GM19025 (cell line): ENCODE measurements at regions not wholly inside any gene's neighbourhood (a gene's known extent, or its start where the extent isn't known, plus 50 kb on each side); places are given as distances from the start of the nearest gene placed in this dataset.

ENCODE experiments used
- ATAC-seq: cut with Tn5 transposase; IDR thresholded peaks from one replicate; pipeline ENCODE4 v1.9.1; 2021; ENCODE audit warnings: mild to moderate bottlenecking, low read depth, moderate library complexity; ENCODE audit not compliant: unreplicated experiment

GRCh38 chr1:116230712-116231111 lies 119.5 kb downstream of the MAB21L3 start:
- no peak for ATAC-seq

GRCh38 chr1:116231752-116232151 lies 120.6 kb downstream of the MAB21L3 start:
- ATAC-seq = no peak

- no peak for ATAC-seq
Observed at GRCh38 chr1:116232989-116233514, 121.9 kb downstream of the MAB21L3 start.

GRCh38 chr1:116234429-116234828 lies 123.2 kb downstream of the MAB21L3 start:
- no peak for ATAC-seq

DNA sequence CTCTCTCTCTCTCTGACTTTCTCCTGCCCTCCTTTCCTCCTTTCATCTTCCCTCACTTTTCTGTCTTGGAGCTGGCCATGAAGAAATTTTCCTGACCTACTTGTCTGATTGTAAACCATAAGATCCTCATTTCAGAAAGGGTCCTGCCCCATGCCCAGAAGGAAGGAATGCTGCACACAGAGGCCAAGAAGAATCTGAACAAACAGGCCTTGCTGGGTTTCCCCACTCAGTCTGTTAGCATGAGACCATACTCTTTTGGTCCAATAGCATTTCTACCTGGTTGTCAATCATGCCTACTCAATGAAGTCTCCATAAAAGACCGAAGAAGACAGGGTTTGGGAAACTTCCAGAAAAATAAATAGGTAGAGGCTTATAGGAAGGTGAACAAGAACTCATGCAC lies 128.7 kb downstream of the MAB21L3 start:
- ATAC-seq = no peak

GRCh38 chr1:116242741-116243140 lies 130.3 kb upstream of the ATP1A1 start:
- no peak for ATAC-seq

GRCh38 chr1:116243333-116244054 lies 129.6 kb upstream of the ATP1A1 start:
- ATAC-seq = no peak

DNA sequence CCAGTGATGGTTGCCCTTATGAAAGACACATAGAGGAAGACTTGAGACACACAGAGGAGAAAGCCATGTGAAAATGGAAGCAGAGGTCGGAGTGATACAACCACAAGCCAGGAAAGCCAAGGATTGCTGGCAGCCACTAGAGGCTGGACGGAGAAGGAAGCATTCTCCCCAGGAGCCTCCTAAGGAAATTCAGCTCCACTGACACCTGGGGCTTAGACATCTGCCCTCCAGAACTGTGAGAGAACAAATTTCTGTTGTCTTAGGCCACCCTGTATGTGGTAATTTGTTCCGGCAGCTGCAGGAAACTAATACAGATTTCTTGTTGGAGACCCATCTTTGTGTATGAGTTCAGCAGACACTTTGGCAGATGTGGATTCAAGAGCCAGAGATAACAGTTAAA lies 126.9 kb upstream of the ATP1A1 start:
- no peak for ATAC-seq

DNA sequence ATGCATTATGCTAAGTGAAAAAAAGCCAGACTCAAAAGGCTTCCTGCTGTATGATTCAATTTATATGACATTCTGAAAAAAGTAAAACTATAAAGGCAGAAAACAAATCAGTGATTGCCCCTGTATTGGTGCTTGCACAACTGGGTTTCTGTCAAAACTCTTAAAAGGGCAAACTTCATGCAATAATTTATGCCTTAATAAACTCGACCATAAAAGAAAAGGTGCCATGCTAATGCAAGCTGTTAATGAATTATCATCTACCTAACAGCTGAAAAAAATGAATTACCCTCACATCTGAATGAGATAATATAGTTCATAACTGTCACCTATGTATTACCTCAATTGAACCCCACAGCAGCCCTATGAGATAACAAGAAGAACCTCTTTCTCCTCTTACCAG lies 120.8 kb upstream of the ATP1A1 start:
- ATAC-seq = no peak

- no peak for ATAC-seq
Observed at GRCh38 chr1:116252785-116253184, 120.3 kb upstream of the ATP1A1 start.

- ATAC-seq = no peak
Observed at GRCh38 chr1:116253566-116254382, 119.3 kb upstream of the ATP1A1 start.

- ATAC-seq = no peak
Observed at GRCh38 chr1:116254776-116255175, 118.3 kb upstream of the ATP1A1 start.

DNA sequence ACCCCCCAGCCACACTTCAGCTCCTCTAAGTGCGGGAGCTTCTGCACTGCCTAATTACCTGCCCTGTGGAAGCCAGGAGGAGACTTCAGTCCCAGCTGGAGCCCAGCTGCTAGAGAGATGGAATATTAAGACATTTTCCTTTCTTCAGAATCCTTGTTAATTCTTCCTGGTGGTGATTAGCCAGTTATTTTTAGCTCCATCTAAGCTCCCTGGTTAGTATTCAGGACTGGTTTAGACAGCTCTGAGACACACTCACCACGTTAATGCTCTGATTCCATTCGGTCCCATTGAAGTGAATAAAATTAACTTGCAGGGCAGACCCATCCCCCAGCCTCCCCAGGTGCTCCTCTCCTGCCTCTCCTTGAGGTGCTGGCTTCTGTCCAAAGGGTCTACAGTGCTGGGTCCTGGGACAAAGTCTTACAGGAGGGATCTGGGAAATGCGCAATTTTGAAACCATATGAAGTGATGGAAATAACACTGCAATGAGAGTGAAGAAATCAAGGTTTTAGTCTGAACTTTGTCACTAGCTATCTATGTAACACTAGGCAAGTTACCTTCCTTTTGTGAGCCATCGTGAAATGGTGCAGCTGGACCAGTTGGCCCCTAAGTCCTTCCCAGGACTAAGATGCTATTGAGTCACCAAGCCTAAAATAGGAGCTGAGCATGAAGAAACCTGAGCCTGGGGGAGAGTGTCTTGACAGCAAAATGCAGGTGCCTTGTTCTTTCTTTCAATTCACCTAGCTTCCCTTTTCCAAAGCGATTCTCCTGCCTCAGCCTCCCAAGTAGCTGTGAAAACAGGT lies 117.4 kb upstream of the ATP1A1 start:
- no peak for ATAC-seq

DNA sequence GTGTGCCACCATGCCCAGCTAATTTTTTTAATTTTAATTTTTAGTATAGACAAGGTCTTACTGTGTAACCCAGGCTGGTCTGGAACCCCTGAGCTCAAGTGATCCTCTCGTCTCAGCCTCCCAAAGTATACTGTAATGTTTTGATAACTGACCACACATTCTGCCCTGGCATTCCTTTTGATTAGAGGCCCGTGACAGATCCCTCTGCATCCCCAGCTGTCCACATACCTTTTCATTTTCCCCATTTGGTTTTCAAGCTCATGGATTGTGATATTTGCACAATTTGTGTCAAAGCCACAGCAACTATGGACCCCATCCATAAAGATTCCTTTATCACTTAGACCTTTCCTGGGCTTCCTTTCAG lies 116.8 kb upstream of the ATP1A1 start:
- no peak for ATAC-seq

DNA sequence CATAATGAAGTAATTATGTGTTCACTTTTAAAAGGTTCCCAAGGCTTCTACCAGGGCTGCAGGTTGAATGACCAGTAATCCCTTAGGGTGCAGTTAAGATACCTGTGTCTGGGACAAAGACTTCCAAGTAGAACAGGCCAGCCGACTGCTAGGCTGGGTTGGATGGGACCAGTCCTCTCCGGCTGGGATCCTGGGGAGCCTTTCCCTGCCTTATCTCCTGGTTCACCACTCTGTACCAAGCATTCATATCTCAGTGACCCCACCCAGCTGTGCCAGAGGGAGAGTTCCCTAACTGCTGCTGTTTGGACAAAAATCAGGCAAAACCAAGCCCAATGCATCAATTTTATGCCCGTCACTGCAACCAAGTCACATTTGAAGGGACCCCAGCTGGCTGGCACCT lies 116.2 kb upstream of the ATP1A1 start:
- ATAC-seq = no peak

DNA sequence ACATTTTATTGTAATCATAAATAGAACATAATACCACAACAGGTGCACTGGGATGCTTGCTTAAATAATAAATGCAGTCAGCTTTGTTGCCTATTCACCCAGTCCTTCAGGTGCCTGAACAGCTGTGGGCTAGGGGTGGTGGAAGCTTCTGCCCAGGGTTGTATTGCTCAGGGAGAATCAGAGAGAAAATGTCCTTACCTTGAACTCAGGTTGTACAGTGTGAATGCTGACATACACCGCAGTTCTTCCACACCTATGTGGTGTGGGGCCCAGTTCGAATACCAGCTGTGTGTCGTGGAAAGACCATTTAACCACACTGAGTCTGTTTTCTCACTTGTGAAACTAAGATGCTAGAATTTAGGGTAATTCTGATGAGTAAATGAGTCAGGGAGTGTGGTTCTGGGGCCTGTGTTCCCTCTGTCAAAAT lies 115.7 kb upstream of the ATP1A1 start:
- ATAC-seq = peak; percentile 69

GRCh38 chr1:116257836-116258235 lies 115.2 kb upstream of the ATP1A1 start:
- ATAC-seq = no peak

DNA sequence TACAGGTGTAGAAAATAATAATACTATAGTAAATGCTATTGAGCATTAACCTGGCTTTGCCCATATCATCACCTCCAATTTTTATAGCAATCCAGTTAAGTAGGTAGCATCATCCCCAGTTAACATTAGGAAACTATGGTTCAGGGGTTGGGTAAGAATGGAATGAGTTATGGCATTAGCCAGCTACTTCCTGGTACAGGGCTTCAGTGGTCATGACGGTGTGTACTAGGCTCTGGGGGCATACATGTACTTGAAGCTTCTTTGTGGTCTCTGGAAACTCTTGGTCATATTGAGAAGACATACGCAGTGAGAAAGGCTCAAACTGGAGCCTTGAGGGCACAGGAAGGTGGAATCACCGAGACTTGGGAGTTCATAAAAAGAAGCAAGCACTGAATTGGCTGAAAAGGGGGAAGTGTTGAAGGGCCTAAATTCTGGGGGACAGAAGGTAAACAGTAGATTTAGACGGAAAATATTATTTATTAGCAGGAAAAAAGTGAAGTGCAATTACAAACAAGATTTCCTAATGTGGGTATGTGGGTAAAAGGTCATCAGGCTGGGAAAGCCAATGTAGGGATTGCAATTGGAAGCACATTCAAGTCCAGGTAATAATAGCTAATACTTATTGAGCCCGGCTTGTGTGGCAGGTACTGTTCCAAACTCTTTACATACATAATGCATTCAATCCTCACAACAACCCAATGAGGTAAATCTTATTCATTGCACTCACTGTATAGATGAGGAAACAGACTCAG lies 114.2 kb upstream of the ATP1A1 start:
- ATAC-seq = no peak

DNA sequence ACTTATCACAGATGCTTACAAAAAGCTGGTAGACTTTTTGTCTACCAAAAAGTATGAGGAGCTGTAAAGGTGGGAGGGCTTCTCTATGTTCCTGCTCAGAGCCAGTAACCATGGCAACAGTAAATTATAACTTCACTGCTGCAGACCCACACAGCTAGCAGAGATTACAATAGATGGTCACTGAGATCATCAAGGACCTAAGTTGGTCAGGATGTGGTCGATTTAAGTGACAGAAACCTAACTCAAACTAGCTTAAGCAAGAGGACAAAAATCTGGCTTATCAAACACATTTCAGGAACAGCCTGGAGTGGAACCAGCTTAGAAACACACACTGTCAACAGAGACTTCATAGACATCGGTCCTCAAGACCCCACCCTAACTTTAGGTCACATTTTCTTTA lies 113.4 kb upstream of the ATP1A1 start:
- no peak for ATAC-seq

GRCh38 chr1:116260115-116260514 lies 112.9 kb upstream of the ATP1A1 start:
- ATAC-seq = no peak
